Ovary (tissue), 7 donors: ENCODE measurements at regions not wholly inside any gene's neighbourhood (a gene's known extent, or its start where the extent isn't known, plus 50 kb on each side); places are given as distances from the start of the nearest gene placed in this dataset.

ENCODE experiments used
- DNase-seq, 5 donors: peaks; one replicate each; pipeline ENCODE4 v3.0.0-alpha.2; 2019 to 2020
- H3K27ac ChIP-seq, 2 donors: fragments of 200-600 bp; one replicate each; pipeline versions ENCODE4 v1.5.1 to v1.8.0; 2019 to 2022
- H3K27me3 ChIP-seq: fragments of 200-600 bp; one replicate; pipeline ENCODE4 v1.8.0; 2022
- H3K36me3 ChIP-seq: fragments of 200-600 bp; sonication (generic); one replicate; pipeline ENCODE4 v1.5.1; 2019
- H3K4me1 ChIP-seq: one replicate; pipeline ENCODE4 v1.8.1; 2013; ENCODE audit warnings: mild to moderate bottlenecking, moderate library complexity; ENCODE audit not compliant: insufficient read depth
- H3K4me3 ChIP-seq: fragments of 200-600 bp; sonication (generic); one replicate; pipeline ENCODE4 v1.5.1; 2017
- H3K9me3 ChIP-seq, 2 donors: fragments of 200-600 bp in 1 of 2; sonication (generic) in 1 of 2; one replicate each; pipeline versions ENCODE4 v1.5.1 to v1.8.1; 2013 to 2019; ENCODE audit warnings: mild to moderate bottlenecking in 1 of 2, moderate library complexity in 1 of 2
- EP300 ChIP-seq: sonication (generic); formaldehyde crosslinking; IDR thresholded peaks from one replicate; pipeline ENCODE4 v1.6.1; 2017; ENCODE audit warnings: antibody characterized with exemption
- POLR2A ChIP-seq: fragments of 450-650 bp; IDR thresholded peaks from one replicate; pipeline ENCODE4 v1.6.1; 2017; ENCODE audit warnings: antibody characterized with exemption, mild to moderate bottlenecking, moderate library complexity
- WGBS, 3 donors: extraction: QIAGEN DNeasy Blood & Tissue Kit in 1 of 3; methylation state at CpG; one replicate each; pipeline versions ENCODE4 v1.1.5 to v1.1.7; 2013 to 2017; 5-methylcytosine and 5-hydroxymethylcytosine counted together
- intact Hi-C, 4 donors: fragments of 100-400 bp; cut with DNase I; formaldehyde crosslinking; loops; one replicate each; pipeline versions ENCODE4 v1.11.0 to v1.15.1; 2022 to 2023
- TF ChIP-seq, protein P1 (sequence below), 3 donors: fragments of 450-650 bp in 2 of 3; fragments of 200-600 bp in 1 of 3; IDR thresholded peaks; one replicate each; pipeline versions ENCODE4 v1.5.1 to v1.8.0; 2016 to 2022; ENCODE audit warnings: antibody characterized with exemption in 3 of 3, mild to moderate bottlenecking in 1 of 3
- donor health status: DM: no; HTN: no; CAD: no; lungs with moderate emphysema.
- donor health status: DM: no; HTN: no; CAD: no.
- donor health status: Bipolar disorder and iron deficiency.
- donor health status: DM: no; HTN: no; CAD: no.
- donor health status: DM: yes; HTN: yes; CAD: no.

DNA sequence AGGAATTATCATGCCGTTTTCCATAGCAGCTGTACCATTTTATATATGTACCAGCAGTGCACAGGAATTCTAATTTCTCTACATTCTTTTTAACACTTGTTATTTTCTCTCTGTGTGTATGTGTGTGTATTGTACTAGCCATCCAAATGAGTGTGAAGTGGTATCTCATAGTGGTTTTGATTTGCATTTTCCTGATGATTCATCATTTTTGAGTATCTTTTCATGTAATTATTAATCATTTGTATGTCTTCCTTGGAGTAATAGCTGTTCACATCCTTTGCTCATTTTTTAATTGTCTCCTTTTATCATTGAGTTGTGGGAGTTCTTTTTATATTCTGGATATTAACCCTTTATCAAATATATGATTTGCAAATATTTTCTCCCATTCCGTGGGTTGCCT, 95.6 kb upstream of the MANSC4 start:
- TF ChIP-seq, protein P1, sequence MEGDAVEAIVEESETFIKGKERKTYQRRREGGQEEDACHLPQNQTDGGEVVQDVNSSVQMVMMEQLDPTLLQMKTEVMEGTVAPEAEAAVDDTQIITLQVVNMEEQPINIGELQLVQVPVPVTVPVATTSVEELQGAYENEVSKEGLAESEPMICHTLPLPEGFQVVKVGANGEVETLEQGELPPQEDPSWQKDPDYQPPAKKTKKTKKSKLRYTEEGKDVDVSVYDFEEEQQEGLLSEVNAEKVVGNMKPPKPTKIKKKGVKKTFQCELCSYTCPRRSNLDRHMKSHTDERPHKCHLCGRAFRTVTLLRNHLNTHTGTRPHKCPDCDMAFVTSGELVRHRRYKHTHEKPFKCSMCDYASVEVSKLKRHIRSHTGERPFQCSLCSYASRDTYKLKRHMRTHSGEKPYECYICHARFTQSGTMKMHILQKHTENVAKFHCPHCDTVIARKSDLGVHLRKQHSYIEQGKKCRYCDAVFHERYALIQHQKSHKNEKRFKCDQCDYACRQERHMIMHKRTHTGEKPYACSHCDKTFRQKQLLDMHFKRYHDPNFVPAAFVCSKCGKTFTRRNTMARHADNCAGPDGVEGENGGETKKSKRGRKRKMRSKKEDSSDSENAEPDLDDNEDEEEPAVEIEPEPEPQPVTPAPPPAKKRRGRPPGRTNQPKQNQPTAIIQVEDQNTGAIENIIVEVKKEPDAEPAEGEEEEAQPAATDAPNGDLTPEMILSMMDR (IDR thresholded peaks at IDR 0.05) = no peak
- TF ChIP-seq EP300 (no peak), POLR2A (no peak)
- no peaks in the 10 kb centered on the region for H3K9me3 ChIP-seq
- H3K4me3 ChIP-seq = no peak overlapping the region

DNA sequence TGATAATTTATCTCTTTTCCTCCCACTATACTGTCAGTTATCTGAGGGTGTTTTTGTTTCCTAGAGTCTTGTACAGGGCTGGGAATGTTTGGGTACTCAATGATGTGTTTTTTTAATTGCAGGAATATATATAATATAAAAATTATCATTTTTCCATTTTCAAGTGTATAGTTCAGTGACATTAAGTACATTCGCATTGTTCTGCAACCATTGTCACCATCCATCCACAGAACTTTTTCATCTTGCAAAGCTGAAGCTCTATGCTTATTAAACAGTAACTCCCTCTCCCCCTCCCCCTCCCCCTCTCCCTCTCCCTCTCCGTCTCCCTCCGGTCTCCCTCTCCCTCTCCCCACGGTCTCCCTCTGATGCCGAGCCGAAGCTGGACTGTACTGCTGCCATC, 93.0 kb upstream of the MANSC4 start:
- 90 to 96% (median 93%) methylated on average over 6 of the region's 6 CpGs for WGBS, 3 donors
- no peak for DNase-seq
- H3K9me3 ChIP-seq = no peaks in the 10 kb centered on the region
- H3K4me1 ChIP-seq = no peaks in the 10 kb centered on the region
- TF ChIP-seq POLR2A (no peak), EP300 (no peak)
- TF ChIP-seq, protein P1 (IDR thresholded peaks at IDR 0.05) = no peak
- H3K27ac ChIP-seq = no peak overlapping the region
- no peak overlapping the region for H3K4me3 ChIP-seq
- intact Hi-C loops = no loop called here
- H3K27me3 ChIP-seq = no peaks in the 10 kb centered on the region
- no peaks in the 10 kb centered on the region for H3K36me3 ChIP-seq

More for the DNA sequence above, 95.6 kb upstream of the MANSC4 start:
- WGBS, 3 donors = 0 to 33% (median 1%) methylated on average over 2 of the region's 2 CpGs
- no peaks in the 10 kb centered on the region for H3K27me3 ChIP-seq
- H3K36me3 ChIP-seq = no peaks in the 10 kb centered on the region
- intact Hi-C loops = no loop called here
- DNase-seq = no peak
- no peak overlapping the region for H3K27ac ChIP-seq
- no peaks in the 10 kb centered on the region for H3K4me1 ChIP-seq

DNA sequence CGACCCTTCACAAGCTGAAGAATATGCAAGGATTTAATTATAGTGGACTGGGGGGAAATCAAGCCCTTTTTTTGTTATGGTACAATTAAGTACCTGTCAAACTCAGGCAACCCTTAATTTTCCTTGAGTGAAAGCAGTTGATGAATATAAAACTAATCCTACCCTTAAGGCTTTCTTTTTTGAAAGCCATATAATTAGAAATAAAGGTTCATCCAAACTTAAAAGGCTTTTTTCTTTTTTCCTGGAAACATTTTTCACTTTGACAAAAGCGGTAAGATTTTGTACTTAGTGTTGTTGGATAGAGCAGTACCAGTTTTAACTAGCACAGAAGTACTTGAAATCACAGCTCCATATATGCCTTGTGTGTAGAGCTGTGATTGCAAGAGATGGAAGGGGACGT, 91.9 kb upstream of the MANSC4 start:
- intact Hi-C loops = no loop called here
- TF ChIP-seq EP300 (no peak), POLR2A (no peak)
- TF ChIP-seq, protein P1 (IDR thresholded peaks at IDR 0.05) = no peak
- 81 to 90% (median 86%) methylated on average over 3 of the region's 3 CpGs for WGBS, 3 donors
- Histone ChIP-seq H3K27me3 (no peaks in the 10 kb centered on the region), H3K36me3 (no peaks in the 10 kb centered on the region), H3K27ac (no peak overlapping the region), H3K9me3 (no peaks in the 10 kb centered on the region), H3K4me1 (no peaks in the 10 kb centered on the region), H3K4me3 (no peak overlapping the region)
- DNase-seq = no peak

DNA sequence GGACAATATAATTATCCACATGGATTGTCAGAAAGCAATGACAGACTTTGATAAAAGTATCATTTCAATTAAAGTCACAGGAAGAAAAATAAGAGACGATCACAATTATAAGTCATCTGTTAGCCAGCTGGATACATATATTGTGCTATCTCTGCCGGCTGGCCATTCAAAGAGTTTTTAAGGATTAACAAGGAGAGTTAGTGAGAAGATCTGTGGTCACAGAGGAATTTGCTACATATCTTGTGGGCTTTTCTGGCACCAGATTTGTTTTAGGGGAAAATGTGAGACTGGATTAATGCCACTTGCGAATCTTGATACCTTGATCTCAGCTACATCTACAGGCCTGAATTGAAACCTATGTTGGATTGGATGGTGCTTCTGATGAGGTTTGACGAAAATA, 90.9 kb upstream of the MANSC4 start:
- no peak overlapping the region for H3K27ac ChIP-seq
- H3K9me3 ChIP-seq = no peaks in the 10 kb centered on the region
- 58 to 67% (median 61%) methylated on average over 4 of the region's 4 CpGs for WGBS, 3 donors
- no peak overlapping the region for H3K4me3 ChIP-seq
- no peaks in the 10 kb centered on the region for H3K27me3 ChIP-seq
- intact Hi-C loops = no loop called here
- H3K36me3 ChIP-seq = no peaks in the 10 kb centered on the region
- TF ChIP-seq, protein P1 (IDR thresholded peaks at IDR 0.05) = no peak
- no peak for TF ChIP-seq EP300
- TF ChIP-seq POLR2A = no peak
- DNase-seq = no peak
- H3K4me1 ChIP-seq = no peaks in the 10 kb centered on the region

DNA sequence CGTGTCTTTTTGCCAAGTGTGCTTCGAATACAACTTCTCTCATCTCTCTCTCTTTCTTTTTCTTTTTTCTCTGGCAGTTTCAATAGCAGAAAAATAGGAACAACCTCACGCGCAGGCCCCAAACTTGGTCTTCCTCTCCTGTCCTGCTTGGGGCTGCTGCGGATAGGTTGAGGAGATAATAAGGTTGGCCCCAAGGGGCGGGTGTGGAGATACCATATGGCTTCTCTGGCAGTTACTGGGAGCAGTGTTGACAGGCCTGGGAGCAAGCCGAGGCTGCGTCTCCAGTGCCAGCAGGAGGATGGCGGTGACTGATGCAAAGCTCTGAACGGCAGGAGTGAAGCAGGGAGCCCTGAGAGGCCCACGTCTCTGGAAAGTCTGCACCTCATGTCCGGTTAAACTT, 89.5 kb upstream of the MANSC4 start:
- H3K4me3 ChIP-seq = no peak overlapping the region
- no peak for DNase-seq
- no peaks in the 10 kb centered on the region for H3K4me1 ChIP-seq
- H3K27me3 ChIP-seq = no peaks in the 10 kb centered on the region
- 74 to 85% (median 84%) methylated on average over 12 of the region's 12 CpGs for WGBS, 3 donors
- intact Hi-C loops = no loop called here
- H3K36me3 ChIP-seq = no peaks in the 10 kb centered on the region
- TF ChIP-seq EP300 = no peak
- TF ChIP-seq, protein P1 (IDR thresholded peaks at IDR 0.05) = no peak
- TF ChIP-seq POLR2A = no peak
- no peak overlapping the region for H3K27ac ChIP-seq
- H3K9me3 ChIP-seq = no peaks in the 10 kb centered on the region
